HG03460 (cell line): ENCODE measurements at regions not wholly inside any gene's neighbourhood (a gene's known extent, or its start where the extent isn't known, plus 50 kb on each side); places are given as distances from the start of the nearest gene placed in this dataset.

ENCODE experiments used
- ATAC-seq: cut with Tn5 transposase; IDR thresholded peaks from one replicate; pipeline ENCODE4 v1.9.1; 2021; ENCODE audit not compliant: unreplicated experiment

GRCh38 chr2:41378420-41378819 is 669.4 kb upstream of the PKDCC start:
- ATAC-seq, result no peak

- no peak for ATAC-seq
Measured at GRCh38 chr2:41379496-41380221, 668.2 kb upstream of the PKDCC start.

- ATAC-seq, result no peak
Measured at GRCh38 chr2:41381701-41382100, 666.1 kb upstream of the PKDCC start.

- no peak for ATAC-seq
Measured at GRCh38 chr2:41387519-41387918, 660.3 kb upstream of the PKDCC start.

GRCh38 chr2:41393621-41394020 is 654.2 kb upstream of the PKDCC start:
- no peak for ATAC-seq

GRCh38 chr2:41394541-41394940 is 653.3 kb upstream of the PKDCC start:
- ATAC-seq, result no peak

- no peak for ATAC-seq
Measured at GRCh38 chr2:41395692-41396091, 652.1 kb upstream of the PKDCC start.

GRCh38 chr2:41399437-41400087 is 648.3 kb upstream of the PKDCC start:
- no peak for ATAC-seq

- no peak for ATAC-seq
Measured at GRCh38 chr2:41400088-41400665, 647.6 kb upstream of the PKDCC start.

GRCh38 chr2:41405441-41405840 is 642.4 kb upstream of the PKDCC start:
- ATAC-seq, result no peak

GRCh38 chr2:41409328-41409727 is 638.5 kb upstream of the PKDCC start:
- no peak for ATAC-seq

GRCh38 chr2:41410011-41410410 is 637.8 kb upstream of the PKDCC start:
- ATAC-seq, result no peak

GRCh38 chr2:41413813-41414485 is 633.9 kb upstream of the PKDCC start:
- ATAC-seq, result no peak

GRCh38 chr2:41414486-41415230 is 633.2 kb upstream of the PKDCC start:
- peak; percentile 61 for ATAC-seq

GRCh38 chr2:41417511-41417910 is 630.3 kb upstream of the PKDCC start:
- no peak for ATAC-seq

GRCh38 chr2:41420219-41420618 is 627.6 kb upstream of the PKDCC start:
- ATAC-seq, result no peak

- no peak for ATAC-seq
Measured at GRCh38 chr2:41420872-41421271, 626.9 kb upstream of the PKDCC start.

GRCh38 chr2:41431756-41432155 is 616.1 kb upstream of the PKDCC start:
- no peak for ATAC-seq

- ATAC-seq, result no peak
Measured at GRCh38 chr2:41432459-41432858, 615.4 kb upstream of the PKDCC start.

GRCh38 chr2:41434991-41435390 is 612.8 kb upstream of the PKDCC start:
- ATAC-seq, result no peak

GRCh38 chr2:41441958-41442357 is 605.9 kb upstream of the PKDCC start:
- ATAC-seq, result no peak
